SHP77 treated with DMSO at 0.1 percent for 48 hours (cell line): ENCODE measurements at regions not wholly inside any gene's neighbourhood (a gene's known extent, or its start where the extent isn't known, plus 50 kb on each side); places are given as distances from the start of the nearest gene placed in this dataset.
A peak's percentile ranks its signal among the peaks of the same experiment; 100 is the strongest.
"Not testable (repeated sequence)": the region's sequence is repeated elsewhere in the genome, so short reads cannot be mapped to it uniquely, and the experiment has no call there.

Source experiments
- DNase-seq: peaks from one replicate; lab custom pipeline; 2025; lab: John Stamatoyannopoulos, UW

DNA sequence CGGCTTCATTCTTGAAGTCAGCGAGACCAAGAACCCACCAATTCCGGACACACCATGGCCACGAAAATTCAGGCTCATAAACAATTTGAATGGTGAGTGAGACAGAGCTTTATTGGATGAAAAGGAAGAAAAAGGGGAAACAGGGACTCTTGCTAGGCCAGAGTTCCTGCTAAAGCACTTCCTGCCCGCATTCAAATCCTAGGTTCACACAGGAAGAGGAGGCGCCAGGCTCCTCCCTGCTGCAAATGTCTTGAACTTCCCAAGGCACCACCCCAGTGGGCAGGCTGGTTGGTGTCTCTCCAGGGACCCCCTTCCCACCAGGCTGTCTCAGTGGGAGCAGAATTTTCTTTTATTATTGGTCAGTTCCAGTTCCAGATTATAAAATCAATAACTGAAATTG is 121.2 kb downstream of the FSCB start:
- DNase-seq = no peak

DNA sequence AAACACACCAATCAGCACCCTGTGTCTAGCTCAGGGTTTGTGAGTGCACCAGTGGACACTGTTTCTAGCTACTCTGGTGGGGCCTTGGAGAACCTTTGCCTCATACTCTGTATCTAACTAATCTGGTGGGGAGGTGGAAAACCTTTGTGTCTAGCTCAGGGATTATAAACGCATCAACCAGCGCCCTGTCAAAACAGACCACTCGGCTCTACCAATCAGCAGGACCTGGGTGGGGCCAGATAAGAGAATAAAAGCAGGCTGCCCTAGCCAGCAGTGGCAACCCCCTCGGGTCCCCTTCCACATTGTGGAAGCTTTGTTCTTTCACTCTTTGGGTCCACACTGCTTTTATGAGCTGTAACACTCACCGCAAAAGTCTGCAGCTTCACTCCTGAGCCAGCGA is 121.8 kb downstream of the FSCB start:
- DNase-seq = not testable (repeated sequence)

DNA sequence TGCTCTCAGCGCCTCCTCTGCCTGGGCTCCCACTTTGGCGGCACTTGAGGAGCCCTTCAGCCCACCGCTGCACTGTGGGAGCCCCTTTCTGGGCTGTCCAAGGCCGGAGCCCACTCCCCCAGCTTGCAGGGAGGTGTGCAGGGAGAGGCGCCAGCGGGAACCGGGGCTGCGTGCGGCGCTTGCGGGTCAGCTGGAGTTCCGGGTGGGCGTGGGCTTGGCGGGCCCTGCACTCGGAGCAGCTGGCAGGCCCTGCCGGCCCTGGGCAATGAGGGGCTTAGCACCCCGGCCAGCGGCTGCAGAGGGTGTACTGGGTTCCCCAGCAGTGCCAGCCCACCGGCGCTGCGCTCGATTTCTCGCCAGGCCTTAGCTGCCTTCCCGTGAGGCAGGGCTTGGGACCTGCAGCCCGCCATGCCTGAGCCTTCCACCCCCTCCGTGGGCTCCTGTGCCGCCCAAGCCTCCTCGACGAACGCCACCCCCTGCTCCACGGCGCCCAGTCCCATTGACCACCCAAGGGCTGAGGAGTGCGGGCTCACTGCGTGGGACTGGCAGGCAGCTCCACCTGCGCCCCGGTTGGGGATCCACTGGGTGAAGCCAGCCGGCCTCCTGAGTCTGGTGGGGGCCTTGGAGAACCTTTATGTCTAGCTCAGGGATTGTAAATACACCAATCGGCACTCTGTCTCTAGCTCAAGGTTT is 122.3 kb downstream of the FSCB start:
- not testable (repeated sequence) for DNase-seq

DNA sequence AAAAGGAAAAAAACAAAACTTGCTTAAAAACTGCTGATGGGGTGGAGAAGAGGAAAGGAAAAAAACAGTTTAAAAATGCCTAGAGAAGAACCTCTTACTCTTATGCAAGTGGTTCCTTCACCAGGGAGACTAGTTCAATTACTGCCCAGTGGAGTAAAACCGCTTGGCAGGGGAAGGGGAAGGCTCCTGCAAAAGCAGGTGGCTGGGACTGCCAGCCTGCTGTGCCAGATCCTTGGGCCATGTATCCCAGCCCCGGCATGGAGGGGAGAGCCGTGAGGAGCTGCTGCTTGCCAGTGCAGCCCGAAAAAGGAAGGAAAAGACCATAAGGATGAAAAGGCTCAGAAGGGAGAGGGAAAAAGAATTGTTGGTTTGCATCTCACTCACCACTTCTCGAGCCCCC is 123.0 kb downstream of the FSCB start:
- no peak for DNase-seq

DNA sequence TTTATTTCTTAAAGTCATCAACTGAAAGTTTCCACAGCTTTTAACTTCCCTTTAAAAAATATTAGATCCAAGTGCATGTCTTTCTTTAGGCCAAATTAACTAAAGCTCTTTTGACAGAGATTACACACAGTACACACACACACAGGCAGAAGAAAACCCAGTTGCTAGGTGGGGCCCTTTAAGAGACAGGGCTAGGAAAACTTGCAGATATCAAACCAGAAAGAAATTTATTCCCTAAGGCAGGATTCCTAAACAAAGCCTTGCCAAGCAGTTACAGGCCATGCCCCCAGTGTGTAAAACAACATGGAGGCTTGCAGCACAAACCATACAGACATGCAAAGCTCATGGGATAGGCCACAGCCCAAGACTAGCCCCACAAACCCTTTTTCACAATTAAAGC is 123.4 kb downstream of the FSCB start:
- DNase-seq = no peak

DNA sequence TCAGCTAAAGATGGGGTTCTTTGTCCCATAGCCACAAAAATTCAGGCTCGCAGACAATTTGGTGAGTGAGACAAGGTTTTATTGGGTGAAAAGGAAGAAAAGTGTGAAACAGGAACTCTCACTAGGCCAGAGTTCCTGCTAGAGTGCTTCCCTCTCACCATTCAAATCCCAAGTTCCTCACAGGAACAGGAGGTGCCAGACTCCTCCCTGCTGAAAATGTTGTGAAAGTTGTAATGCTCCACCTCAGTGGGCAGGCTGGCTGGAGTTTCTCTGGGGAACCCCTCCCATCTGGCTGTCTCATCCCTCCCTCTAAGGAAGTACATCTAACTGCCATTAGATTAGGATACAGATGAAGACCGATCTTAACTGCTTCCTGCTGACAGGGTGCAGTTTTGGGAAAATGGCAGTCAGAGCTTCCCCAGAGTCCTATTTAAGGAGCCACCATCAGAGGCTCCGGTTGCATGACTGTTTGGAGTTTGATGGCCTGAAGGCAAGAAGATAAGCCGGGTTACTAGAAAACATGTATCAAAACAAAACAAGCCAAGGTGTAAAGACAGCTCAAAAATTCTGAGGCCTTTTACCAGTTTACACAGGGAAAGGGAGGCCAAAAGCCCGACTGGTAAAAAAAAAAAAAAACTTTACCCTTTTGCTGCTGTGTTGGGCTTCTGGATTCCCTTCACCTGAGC is 127.6 kb downstream of the FSCB start:
- no peak for DNase-seq

DNA sequence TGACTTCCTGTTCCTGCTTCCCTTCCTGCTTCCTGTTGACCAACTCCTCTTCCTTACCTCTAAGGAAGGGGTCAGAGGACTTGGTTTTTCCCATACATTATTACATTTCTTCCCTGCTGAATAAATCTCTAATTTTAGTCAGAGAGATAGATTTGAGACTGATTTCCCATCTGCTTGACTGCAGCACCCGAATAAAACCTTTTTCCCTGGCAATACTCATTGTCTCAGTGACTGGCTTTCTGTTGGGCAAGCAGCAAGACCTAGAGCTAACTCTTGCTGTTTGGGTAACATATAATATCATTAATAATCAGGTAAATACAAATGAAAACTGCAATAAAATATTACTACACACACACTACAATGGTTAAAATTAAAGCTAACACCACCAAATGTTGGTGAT is 132.2 kb downstream of the FSCB start:
- no peak for DNase-seq

DNA sequence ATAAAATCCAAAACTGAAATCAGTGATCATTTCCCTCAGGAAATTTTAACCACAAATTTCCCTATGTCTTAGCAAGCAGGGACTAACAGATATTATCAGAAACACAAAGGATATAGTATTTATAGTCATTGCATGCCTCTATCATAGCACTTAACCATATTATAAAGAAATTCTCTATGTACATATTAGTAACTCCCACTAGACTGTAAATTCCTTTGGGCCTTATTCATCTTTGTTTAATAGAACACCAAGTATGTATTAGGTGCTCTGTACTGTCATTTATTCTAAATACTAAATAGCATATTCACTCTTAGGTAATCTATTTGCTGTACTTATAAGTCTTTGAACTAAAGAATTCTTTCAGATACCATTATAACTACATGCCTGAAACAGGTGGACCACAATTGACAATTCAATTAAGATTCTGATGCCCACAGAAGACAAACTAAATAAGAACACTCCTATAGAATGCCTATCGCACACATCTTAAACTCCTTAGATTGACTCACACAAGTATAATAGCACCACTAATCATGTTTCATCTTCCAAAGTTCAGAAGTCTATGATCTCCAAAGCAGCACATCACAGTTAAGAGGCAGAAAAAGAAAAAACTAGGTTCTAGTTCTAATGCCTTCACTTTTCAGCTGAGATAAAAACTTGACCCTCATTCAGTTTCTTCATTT is 134.1 kb downstream of the FSCB start:
- no peak for DNase-seq

DNA sequence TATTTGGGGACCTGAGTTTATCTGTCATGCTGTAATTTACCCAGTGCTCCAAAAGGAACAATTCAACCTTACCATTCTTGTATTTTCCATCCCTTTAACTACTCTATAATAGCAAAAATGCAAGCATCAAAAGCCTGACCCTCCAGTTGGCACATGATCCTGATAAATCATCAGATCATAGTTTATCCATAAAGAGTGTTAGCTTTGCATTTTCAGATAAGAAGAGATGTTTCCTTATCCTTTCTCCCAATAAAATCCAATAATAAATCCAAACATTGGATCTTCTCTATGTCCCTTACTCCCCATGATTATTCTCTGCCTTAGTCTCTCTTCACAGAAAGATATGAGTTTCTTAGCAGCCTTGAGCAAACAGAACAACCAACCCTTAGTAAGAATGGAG is 134.9 kb downstream of the FSCB start:
- no peak for DNase-seq

DNA sequence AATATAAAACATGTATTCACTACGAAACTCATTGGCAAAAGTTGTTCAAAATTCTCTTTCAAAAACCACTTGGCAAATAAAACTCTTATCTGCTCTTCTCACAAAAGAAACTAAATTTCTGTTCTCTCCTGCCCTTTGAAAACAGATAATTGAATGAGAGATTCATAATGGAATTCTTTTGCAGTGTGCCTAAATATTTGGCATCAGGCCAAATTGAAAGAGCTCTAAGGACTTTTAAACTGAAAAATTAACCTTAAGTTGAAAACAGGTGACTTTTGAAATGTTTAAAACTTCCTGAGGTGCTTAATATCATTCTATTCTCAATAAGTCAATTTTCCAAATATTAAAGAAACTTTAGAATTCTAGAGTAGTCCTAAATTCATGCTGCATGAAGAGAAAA is 136.4 kb downstream of the FSCB start:
- no peak for DNase-seq

DNA sequence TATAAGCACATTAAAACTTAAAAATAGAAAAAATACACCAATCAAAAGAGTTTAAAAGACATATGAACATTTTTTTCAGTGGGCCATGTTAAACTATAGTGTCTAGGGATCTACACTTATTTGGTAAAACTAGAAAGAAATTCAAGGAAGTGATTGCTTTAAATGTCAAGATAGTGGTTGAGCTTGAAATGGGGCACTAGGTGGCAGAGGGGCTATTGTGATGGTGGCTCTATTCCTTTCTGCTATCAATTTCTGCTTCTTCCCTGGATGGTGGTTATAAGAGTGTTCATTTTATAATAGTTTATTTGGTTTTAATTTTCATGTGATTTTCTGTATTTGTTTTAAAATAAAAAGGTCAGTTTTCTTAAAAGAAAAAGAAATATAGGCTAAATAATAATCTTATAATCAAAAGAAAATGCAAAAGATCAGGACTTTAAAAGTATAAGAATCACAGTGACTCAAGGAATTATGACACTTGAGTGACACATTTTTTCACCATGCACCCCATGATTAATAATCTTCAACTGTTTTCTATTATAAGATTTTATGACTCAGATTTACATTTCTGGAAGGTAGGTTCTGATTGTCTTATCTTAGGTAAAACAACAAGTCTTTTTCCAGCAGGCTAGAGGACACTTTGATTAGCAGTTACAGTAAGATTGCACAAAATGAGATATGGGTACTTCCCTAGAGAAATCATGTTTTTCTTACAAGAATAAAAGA is 137.5 kb downstream of the FSCB start:
- no peak for DNase-seq

DNA sequence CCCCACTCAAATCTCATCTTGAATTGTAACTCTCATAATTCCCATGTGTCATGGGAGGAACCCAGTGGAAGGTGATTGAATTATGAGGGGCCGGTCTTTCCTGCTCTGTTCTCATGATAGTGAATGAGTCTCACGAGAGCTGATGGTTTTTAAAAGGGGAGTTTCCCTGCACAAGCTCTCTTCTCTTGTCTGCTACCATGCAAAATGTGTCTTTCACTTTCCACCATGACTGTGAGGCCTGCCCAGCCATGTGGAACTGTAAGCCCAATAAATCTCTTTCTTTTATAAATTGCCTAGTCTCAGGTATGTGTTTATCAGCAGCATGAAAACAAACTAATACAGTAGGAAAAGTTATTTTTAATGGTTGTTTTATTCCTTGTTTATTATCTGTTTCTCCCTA is 146.0 kb downstream of the FSCB start:
- DNase-seq = no peak

DNA sequence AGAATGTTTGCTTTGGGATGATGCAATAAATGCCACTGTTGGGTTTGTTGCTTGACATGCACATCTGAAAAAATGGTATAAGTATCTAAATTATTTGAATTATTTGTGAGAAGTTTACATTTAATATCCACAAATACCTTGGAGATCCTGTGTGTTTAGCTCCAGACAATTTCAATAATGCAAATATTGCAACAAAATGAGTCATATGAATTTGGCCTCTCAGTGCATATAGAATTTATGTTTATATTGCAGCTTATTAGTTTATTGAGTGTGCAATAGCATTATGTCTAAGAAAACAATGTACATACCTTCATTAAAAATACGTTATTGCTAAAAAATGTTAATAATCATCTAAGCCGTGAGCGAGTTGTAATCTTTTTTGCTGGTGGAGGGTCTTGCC is 153.3 kb downstream of the FSCB start:
- DNase-seq = no peak

DNA sequence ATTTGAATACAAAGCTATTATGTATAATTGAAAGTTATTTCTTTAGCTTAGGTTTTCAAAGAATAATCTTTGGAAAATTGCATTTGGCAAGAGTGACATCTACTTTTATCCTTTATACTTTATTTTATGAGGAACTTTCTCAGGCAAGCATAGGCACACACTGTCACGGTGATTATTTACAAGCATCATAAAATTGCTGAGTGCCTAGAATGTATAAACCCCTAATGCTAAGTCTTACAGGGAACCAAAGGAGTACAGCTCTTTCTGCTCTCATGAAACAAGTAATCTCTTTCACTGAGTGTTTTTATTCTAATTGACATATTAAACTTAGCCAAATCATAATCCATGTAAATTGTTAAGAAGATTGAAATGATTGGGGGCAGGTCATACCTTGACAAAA is 154.9 kb downstream of the FSCB start:
- DNase-seq = no peak

DNA sequence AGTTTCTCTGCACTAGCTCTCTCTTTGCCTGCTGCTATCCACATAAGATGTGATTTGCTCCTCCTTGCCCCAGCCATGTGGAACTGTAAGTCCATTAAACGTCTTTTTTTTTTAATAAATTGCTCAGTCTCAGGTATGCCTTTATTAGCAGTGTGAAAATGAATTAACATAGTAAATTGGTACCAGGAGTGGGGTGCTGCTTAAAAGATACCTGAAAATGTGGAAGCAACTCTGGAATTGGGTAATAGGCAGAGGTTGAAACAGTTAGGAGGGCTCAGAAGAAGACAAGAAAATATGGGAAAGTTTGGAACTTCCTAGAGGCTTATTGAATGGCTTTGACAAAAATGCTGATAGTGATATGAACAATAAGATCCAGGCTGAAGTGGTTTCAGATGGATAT is 159.8 kb downstream of the FSCB start:
- no peak for DNase-seq

DNA sequence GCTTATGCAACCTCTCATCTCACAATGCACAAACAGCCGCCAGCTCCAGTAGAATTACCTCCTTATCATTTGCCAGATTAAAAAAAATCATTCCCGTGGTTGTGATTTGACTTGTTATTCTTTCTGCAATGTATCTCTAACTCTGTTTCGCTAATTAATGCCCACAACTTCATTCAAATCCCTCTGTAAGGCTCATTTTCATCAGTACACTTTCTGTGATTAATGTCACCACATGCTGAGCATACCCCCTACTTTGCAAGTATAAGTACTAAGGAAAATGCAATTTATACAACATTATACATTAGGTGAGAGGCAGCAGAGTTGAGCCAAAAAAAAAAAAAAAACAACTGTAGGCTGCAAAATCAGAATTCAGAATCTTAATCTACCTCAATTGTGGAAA is 166.0 kb downstream of the FSCB start:
- no peak for DNase-seq

DNA sequence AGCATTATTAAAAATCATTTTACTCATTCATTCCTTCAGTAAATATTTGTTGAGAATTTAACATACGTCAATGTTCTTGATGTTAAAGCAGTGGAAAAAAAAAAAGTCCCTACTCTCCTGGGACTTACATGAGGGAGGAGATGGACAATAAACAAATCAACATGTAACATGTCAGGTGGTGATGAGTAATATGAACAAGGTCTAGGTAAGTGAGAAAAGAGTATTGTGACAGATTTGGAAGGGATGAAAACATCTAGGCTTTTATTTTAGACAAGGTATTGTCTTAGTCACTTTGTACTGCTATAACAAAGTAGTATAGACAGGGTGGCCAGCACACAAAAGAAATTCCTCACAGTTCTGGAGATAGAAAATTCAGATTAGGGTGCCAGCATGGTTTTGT is 167.2 kb downstream of the FSCB start:
- DNase-seq = no peak

DNA sequence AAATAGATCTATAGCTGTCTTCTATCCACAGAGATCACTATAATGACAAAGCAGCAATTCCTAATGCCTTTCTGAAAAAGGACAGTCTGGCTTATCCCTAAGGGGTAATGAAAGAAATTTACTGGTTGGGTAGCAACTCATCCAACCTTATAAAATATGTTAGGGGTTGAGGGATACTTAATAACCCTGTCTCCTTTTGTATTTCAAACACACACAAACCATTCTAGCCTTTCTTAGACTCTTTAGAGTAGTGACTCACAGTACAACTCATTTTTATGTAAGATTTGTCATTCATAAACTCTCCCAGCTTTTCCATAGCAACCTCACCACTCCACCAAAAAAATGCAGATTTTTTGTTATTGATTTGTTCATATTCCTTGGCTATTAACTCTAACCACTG is 167.9 kb downstream of the FSCB start:
- no peak for DNase-seq

DNA sequence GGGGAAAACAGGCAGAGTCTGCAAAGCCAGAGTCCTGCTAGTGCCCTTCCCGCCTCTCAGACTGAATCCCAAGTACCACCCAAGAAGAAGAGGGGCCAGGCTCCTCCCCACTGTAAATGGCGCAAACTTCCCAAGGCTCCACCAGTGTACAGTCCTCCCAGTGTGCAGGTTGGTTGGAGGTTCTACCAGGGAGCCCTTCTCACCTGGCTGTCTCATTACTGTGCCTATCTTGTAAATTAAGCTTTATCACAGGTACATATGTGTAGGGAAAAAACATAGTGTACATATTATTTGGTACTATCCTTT is 189.7 kb downstream of the FSCB start:
- DNase-seq = no peak

DNA sequence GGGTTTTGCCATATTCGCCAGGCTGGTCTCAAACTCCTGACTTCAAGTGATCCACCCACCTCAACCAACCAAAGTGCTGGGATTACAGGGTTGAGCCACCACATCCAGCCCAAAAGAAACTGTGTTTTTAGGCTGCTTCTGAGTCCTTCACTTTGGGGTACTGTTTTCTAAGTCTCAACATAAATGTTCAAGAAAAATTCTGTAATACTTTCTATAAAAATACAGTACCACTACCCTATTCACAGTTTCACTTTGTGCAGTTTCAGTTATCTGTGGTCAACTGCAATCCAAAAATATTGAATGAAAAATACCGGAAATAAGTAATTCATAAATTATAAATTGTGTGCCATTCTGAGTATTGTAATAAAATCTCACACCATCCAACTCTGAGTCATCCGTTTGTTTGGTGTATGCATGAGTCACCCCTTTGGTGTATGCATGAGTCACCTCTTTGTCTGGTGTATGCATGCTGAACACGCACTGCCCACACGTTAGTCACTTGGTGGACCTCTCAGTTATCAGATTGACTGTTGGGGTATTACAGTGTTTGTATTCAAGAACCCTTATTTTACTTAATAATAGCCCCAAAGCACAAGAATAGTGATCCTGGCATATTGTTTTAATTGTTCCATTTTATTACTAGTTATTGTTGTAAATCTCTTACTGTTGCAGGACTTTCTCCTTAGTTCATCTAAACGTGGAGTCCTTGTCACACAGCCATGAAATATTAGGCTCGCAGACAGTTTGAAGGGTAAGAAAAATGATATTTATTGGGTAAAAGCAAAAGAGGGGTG is 190.2 kb downstream of the FSCB start:
- DNase-seq = peak; percentile 75

DNA sequence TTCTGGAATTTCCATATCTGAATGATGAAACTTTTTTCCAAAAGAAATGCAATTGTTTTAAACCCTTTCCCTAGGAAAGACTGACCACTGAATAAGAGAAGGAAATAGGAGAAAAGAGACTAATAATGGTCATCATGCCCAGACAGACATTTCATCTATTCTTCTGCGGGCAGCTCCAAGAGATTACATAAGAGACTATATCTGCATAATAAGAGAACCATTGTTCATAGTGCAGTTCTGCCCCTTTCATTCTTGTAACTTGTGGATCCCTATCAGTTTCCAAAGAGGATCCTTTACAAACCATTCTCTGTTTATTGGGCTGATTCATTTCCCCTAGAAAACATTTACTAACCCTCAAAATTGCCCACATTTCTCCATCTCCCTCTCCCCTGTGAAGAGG is 197.8 kb downstream of the FSCB start:
- DNase-seq = no peak

DNA sequence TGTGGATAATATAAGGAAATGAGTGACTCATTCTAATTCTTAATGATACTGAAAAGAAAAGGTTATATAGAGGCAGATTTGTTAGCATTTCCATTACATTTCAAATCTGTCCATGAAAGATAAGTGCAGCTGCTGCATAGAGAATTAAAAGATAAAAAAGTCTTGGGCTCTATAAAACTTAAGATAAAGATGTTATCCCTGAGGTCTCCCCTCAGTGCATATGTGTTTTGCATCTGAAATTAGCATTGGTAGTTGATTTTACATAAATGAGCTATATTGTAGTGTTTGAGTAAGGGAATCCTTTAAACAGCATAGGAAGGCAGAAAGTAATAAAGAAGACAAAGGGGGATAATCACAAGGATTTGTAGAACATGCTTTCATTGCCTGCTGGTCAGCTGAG is 206.2 kb downstream of the FSCB start:
- no peak for DNase-seq
